Adrenal gland (tissue), 9 donors: ENCODE measurements at regions not wholly inside any gene's neighbourhood (a gene's known extent, or its start where the extent isn't known, plus 50 kb on each side); places are given as distances from the start of the nearest gene placed in this dataset.
"Not testable (repeated sequence)": the region's sequence is repeated elsewhere in the genome, so short reads cannot be mapped to it uniquely, and the experiment has no call there.

Experiments used
- DNase-seq, 7 donors: peaks; one replicate each; pipeline ENCODE4 v3.0.0-alpha.2; 2019 to 2020
- H3K27ac ChIP-seq, 5 donors: fragments of 200-600 bp; sonication (generic) in 4 of 5; 1 replicate in 3 of 5; 2 replicates in 2 of 5; pipeline versions ENCODE4 v1.5.1 to v1.8.0; 2016 to 2020; ENCODE audit warnings: mild to moderate bottlenecking in 1 of 5
- H3K27me3 ChIP-seq: fragments of 200-600 bp; 2 replicates; pipeline ENCODE4 v1.8.0; 2021
- H3K36me3 ChIP-seq, 2 donors: fragments of 200-600 bp; replicated peaks in 1 of 2; 1 replicate in 1 of 2; 2 replicates in 1 of 2; pipeline versions ENCODE4 v1.5.1 to v1.8.0; 2018 to 2022
- H3K4me1 ChIP-seq, 2 donors: fragments of 200-600 bp; replicated peaks in 1 of 2; 1 replicate in 1 of 2; 2 replicates in 1 of 2; pipeline versions ENCODE4 v1.5.1 to v1.8.0; 2018 to 2021
- H3K4me3 ChIP-seq, 4 donors: fragments of 200-600 bp; sonication (generic) in 3 of 4; one replicate each; pipeline ENCODE4 v1.5.1; 2016 to 2018
- H3K9me3 ChIP-seq, 3 donors: fragments of 200-600 bp; sonication (generic) in 1 of 3; replicated peaks in 1 of 3; 1 replicate in 2 of 3; 2 replicates in 1 of 3; pipeline versions ENCODE4 v1.5.1 to v1.8.0; 2016 to 2021
- POLR2A ChIP-seq, 2 donors: fragments of 450-650 bp; IDR thresholded peaks; one replicate each; pipeline ENCODE4 v1.6.1; 2017; ENCODE audit warnings: antibody characterized with exemption in 2 of 2, mild to moderate bottlenecking in 2 of 2, moderate library complexity in 1 of 2
- WGBS, 4 donors: extraction: QIAGEN DNeasy Blood & Tissue Kit in 2 of 4; methylation state at CpG; one replicate each; pipeline versions ENCODE4 v1.1.5 to v1.1.7; 2013 to 2017; 5-methylcytosine and 5-hydroxymethylcytosine counted together
- intact Hi-C, 2 donors: fragments of 100-400 bp; cut with DNase I; formaldehyde crosslinking; loops; one replicate each; pipeline versions ENCODE4 v1.14.1 to v1.15.0; 2022 to 2023
- TF ChIP-seq, protein P1 (sequence below), 6 experiments: fragments of 450-650 bp in 4 of 6; fragments of 200-600 bp in 2 of 6; sonication (generic) in 1 of 6; IDR thresholded peaks; 1 replicate in 5 of 6; 2 replicates in 1 of 6; pipeline versions ENCODE4 v1.5.1 to v1.8.0; 2016 to 2021; ENCODE audit warnings: antibody characterized with exemption in 6 of 6, mild to moderate bottlenecking in 2 of 6, moderate library complexity in 1 of 6
- donor health status: healthy with polysubstance abuse.
- donor health status: Bipolar disorder and iron deficiency.
- donor health status: DM: yes; HTN: yes; CAD: no.
- donor health status: DM: no; HTN: no; CAD: no.
- donor health status: DM: no; HTN: no; CAD: no.

DNA sequence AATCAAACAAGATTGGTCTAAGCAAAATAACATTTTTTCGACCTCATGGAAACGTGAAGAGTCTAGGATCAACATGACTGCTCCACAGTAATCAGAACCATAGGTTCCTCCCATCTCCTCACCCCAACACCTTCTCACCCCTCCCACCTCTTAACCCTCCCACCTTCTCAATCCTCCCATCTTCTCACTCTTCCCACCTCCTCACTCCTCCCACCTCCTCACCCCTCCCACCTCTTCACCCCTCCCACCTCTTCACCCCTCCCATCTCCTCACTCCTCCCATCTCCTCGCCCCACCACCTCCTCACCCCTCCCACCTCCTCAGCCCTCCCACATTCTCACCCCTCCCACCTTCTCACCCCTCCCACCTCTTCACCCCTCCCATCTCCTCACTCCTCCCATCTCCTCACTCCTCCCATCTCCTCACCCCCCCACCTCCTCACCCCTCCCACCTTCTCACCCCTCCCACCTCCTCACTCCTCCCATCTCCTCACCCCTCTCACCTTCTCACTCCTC is 567.4 kb downstream of the C6orf118 start:
- H3K4me3 ChIP-seq = no peak overlapping the region
- intact Hi-C loops = no loop called here
- 77 to 89% (median 85%) methylated on average over 3 of the region's 3 CpGs for whole genome bisulfite sequencing, 4 donors
- H3K27ac ChIP-seq = no peak overlapping the region
- no peaks in the 10 kb centered on the region for H3K36me3 ChIP-seq
- TF ChIP-seq POLR2A (IDR thresholded peaks at IDR 0.05) = no peak
- TF ChIP-seq, protein P1, sequence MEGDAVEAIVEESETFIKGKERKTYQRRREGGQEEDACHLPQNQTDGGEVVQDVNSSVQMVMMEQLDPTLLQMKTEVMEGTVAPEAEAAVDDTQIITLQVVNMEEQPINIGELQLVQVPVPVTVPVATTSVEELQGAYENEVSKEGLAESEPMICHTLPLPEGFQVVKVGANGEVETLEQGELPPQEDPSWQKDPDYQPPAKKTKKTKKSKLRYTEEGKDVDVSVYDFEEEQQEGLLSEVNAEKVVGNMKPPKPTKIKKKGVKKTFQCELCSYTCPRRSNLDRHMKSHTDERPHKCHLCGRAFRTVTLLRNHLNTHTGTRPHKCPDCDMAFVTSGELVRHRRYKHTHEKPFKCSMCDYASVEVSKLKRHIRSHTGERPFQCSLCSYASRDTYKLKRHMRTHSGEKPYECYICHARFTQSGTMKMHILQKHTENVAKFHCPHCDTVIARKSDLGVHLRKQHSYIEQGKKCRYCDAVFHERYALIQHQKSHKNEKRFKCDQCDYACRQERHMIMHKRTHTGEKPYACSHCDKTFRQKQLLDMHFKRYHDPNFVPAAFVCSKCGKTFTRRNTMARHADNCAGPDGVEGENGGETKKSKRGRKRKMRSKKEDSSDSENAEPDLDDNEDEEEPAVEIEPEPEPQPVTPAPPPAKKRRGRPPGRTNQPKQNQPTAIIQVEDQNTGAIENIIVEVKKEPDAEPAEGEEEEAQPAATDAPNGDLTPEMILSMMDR (IDR thresholded peaks at IDR 0.05) = no peak
- H3K4me1 ChIP-seq = no peaks in the 10 kb centered on the region
- no peaks in the 10 kb centered on the region for H3K9me3 ChIP-seq
- no peak for DNase-seq
- no peaks in the 10 kb centered on the region for H3K27me3 ChIP-seq

- H3K36me3 ChIP-seq, DNase-seq, H3K4me3 ChIP-seq, H3K9me3 ChIP-seq, H3K4me1 ChIP-seq, H3K27ac ChIP-seq, H3K27me3 ChIP-seq, intact Hi-C loops: not testable (repeated sequence)
- 63 to 95% (median 92%) methylated on average over 2 to 25 of the region's 25 CpGs for WGBS, 4 donors
These were observed 573.3 kb downstream of the C6orf118 start for GRCh38 chr6:164736090-164736489.

DNA sequence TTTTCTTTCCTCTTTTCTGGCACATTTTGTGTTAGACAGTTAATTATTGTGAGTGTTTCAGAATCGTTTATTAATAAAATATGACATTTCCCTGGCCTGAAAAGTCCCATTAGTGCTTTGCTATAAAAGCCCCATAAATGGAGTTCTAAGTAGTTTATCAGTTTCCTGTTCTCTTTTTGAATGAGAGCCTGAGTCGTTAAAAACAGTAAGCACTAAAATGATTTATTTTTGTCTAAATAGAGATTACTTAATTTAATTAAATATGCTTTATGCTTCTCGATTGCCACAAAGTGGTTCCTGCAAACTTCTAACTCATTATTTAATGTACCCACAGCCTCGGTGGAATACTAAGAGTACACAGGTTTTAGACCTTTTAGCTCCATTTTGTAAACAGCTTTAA is 577.9 kb downstream of the C6orf118 start:
- Histone ChIP-seq H3K27ac (no peak overlapping the region), H3K9me3 (no peaks in the 10 kb centered on the region), H3K36me3 (no peaks in the 10 kb centered on the region), H3K27me3 (no peaks in the 10 kb centered on the region), H3K4me1 (no peaks in the 10 kb centered on the region), H3K4me3 (no peak overlapping the region)
- 27 to 39% (median 32%) methylated on average over 4 of the region's 4 CpGs for WGBS, 4 donors
- intact Hi-C loops = no loop called here
- DNase-seq = no peak
- TF ChIP-seq, protein P1 (IDR thresholded peaks at IDR 0.05) = no peak
- no peak for TF ChIP-seq POLR2A (IDR thresholded peaks at IDR 0.05)

- Histone ChIP-seq H3K27ac (no peak overlapping the region), H3K4me3 (no peak overlapping the region), H3K27me3 (no peaks in the 10 kb centered on the region), H3K9me3 (peaks cover 0 to 8% (median 0%) of the 10 kb centered on the region in 3 donors), H3K4me1 (no peaks in the 10 kb centered on the region), H3K36me3 (no peaks in the 10 kb centered on the region)
- 49 to 59% (median 53%) methylated on average over 4 of the region's 4 CpGs for WGBS, 4 donors
- no peak for TF ChIP-seq POLR2A (IDR thresholded peaks at IDR 0.05)
- TF ChIP-seq, protein P1 (IDR thresholded peaks at IDR 0.05) = no peak
- intact Hi-C loops = no loop called here
- no peak for DNase-seq
These were observed 587.9 kb downstream of the C6orf118 start for GRCh38 chr6:164721460-164721859.

- WGBS, 4 donors = 63 to 82% (median 67%) methylated on average over 1 of the region's 1 CpG
- intact Hi-C loops = no loop called here
- TF ChIP-seq, protein P1 (IDR thresholded peaks at IDR 0.05) = no peak
- TF ChIP-seq POLR2A (IDR thresholded peaks at IDR 0.05) = no peak
These were observed 608.9 kb downstream of the C6orf118 start for GRCh38 chr6:164700497-164700896.

More at GRCh38 chr6:164700497-164700896, 608.9 kb downstream of the C6orf118 start:
- Histone ChIP-seq H3K4me1 (no peaks in the 10 kb centered on the region), H3K36me3 (no peaks in the 10 kb centered on the region), H3K4me3 (no peak overlapping the region), H3K9me3 (no peaks in the 10 kb centered on the region), H3K27me3 (no peaks in the 10 kb centered on the region), H3K27ac (no peak overlapping the region)
- DNase-seq = no peak
